ENCODE measurements at regions not wholly inside any gene's neighbourhood (a gene's known extent, or its start where the extent isn't known, plus 50 kb on each side); places are given as distances from the start of the nearest gene placed in this dataset.

DNA sequence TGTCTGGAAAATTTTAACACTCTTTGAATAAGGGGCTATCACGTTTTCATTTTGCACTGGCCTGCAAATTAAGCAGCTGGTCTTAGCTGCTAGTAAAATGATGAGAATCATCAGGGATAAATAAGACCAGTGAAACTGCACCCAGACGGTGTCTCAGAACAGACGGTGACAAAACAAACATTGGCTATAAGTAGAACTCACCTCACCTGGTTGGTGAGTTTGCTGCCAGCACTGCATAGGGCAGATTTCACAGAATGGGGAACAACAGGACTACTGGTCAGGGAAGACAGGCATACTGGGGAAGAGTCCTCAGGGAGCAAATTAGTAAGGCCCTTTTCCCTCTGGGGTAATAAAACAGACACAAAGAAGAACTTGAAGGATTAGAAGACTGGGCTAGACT lies 175.9 kb upstream of the CITED2 start:
- no peak for DNase-seq (ENCODE audit: insufficient read length, low spot score, missing footprints)
- H3K36me3 ChIP-seq (ENCODE audit: insufficient read depth, low read length), result no peaks in the 10 kb centered on the region
- H3K79me2 ChIP-seq (ENCODE audit: insufficient read depth, low read length), result no peaks in the 10 kb centered on the region
- TF ChIP-seq CTCF (IDR thresholded peaks at IDR 0.05; ENCODE audit: extremely low read depth, low read depth, low read length), result no peak
- H3K4me2 ChIP-seq (ENCODE audit: insufficient read depth, low read length), result no peak overlapping the region
- no peak overlapping the region for H2AFZ ChIP-seq (ENCODE audit: low read length)
- no peak overlapping the region for H3K27ac ChIP-seq (ENCODE audit: low read depth, low read length)
- H3K27me3 ChIP-seq (ENCODE audit: insufficient read depth, low read length), result no peaks in the 10 kb centered on the region
- peaks cover 26% of the 10 kb centered on the region for H3K4me1 ChIP-seq (ENCODE audit: insufficient read depth, low read length)
- no peaks in the 10 kb centered on the region for H4K20me1 ChIP-seq (ENCODE audit: insufficient read depth, low read length)
- H3K9me3 ChIP-seq (ENCODE audit: low read depth, low read length), result no peaks in the 10 kb centered on the region
- H3K4me3 ChIP-seq (ENCODE audit: insufficient read depth, low read length), result no peak overlapping the region

GRCh38 chr6:139549561-139550070 lies 175.2 kb upstream of the CITED2 start:
- Histone ChIP-seq H3K79me2 (ENCODE audit: insufficient read depth, low read length) (no peaks in the 10 kb centered on the region), H3K9me3 (ENCODE audit: low read depth, low read length) (no peaks in the 10 kb centered on the region), H3K4me2 (ENCODE audit: insufficient read depth, low read length) (no peak overlapping the region), H3K27ac (ENCODE audit: low read depth, low read length) (no peak overlapping the region), H4K20me1 (ENCODE audit: insufficient read depth, low read length) (no peaks in the 10 kb centered on the region), H3K4me1 (ENCODE audit: insufficient read depth, low read length) (peaks cover 33% of the 10 kb centered on the region), H3K27me3 (ENCODE audit: insufficient read depth, low read length) (no peaks in the 10 kb centered on the region), H3K4me3 (ENCODE audit: insufficient read depth, low read length) (no peak overlapping the region), H3K36me3 (ENCODE audit: insufficient read depth, low read length) (no peaks in the 10 kb centered on the region), H2AFZ (ENCODE audit: low read length) (no peak overlapping the region)
- no peak for TF ChIP-seq CTCF (IDR thresholded peaks at IDR 0.05; ENCODE audit: extremely low read depth, low read depth, low read length)
- no peak for DNase-seq (ENCODE audit: insufficient read length, low spot score, missing footprints)

DNA sequence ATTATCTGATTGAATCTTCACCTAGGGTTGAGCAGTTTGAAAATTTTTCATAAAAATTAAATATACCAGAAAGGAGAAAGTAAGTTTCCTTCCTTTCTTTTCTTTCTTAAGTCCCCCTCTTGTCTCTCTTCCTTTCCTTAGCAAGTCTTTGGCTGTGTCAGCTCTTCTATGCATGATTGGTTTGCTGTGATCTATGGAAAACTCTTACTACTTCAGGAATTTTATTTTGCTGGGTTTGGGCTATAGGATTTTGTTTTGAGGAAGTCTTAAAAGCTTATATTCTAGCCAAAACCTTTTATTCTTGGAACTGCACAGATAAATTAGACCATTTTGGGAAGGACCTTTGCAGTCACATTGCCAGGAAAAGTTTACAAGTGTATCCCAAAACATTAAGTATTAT lies 173.4 kb upstream of the CITED2 start:
- peak overlapping the region; percentile 64 for H3K4me2 ChIP-seq (ENCODE audit: insufficient read depth, low read length)
- no peak overlapping the region for H2AFZ ChIP-seq (ENCODE audit: low read length)
- H3K27ac ChIP-seq (ENCODE audit: low read depth, low read length), result peak overlapping the region; percentile 60
- H3K9me3 ChIP-seq (ENCODE audit: low read depth, low read length), result no peaks in the 10 kb centered on the region
- H3K36me3 ChIP-seq (ENCODE audit: insufficient read depth, low read length), result no peaks in the 10 kb centered on the region
- peaks cover 35% of the 10 kb centered on the region for H3K4me1 ChIP-seq (ENCODE audit: insufficient read depth, low read length)
- no peak for DNase-seq (ENCODE audit: insufficient read length, low spot score, missing footprints)
- H3K27me3 ChIP-seq (ENCODE audit: insufficient read depth, low read length), result no peaks in the 10 kb centered on the region
- H3K4me3 ChIP-seq (ENCODE audit: insufficient read depth, low read length), result no peak overlapping the region
- H3K79me2 ChIP-seq (ENCODE audit: insufficient read depth, low read length), result no peaks in the 10 kb centered on the region
- TF ChIP-seq CTCF (IDR thresholded peaks at IDR 0.05; ENCODE audit: extremely low read depth, low read depth, low read length), result no peak
- no peaks in the 10 kb centered on the region for H4K20me1 ChIP-seq (ENCODE audit: insufficient read depth, low read length)

GRCh38 chr6:139547122-139547776 lies 172.8 kb upstream of the CITED2 start:
- Histone ChIP-seq H3K4me3 (ENCODE audit: insufficient read depth, low read length) (peak overlapping the region; percentile 38), H3K79me2 (ENCODE audit: insufficient read depth, low read length) (no peaks in the 10 kb centered on the region), H2AFZ (ENCODE audit: low read length) (peak overlapping the region; percentile 9), H3K9me3 (ENCODE audit: low read depth, low read length) (no peaks in the 10 kb centered on the region), H3K4me2 (ENCODE audit: insufficient read depth, low read length) (peak overlapping the region; percentile 64), H3K4me1 (ENCODE audit: insufficient read depth, low read length) (peaks cover 35% of the 10 kb centered on the region), H3K27me3 (ENCODE audit: insufficient read depth, low read length) (no peaks in the 10 kb centered on the region), H4K20me1 (ENCODE audit: insufficient read depth, low read length) (no peaks in the 10 kb centered on the region), H3K36me3 (ENCODE audit: insufficient read depth, low read length) (no peaks in the 10 kb centered on the region), H3K27ac (ENCODE audit: low read depth, low read length) (peak overlapping the region; percentile 60)
- peak; percentile 80 for DNase-seq (ENCODE audit: insufficient read length, low spot score, missing footprints)
- no peak for TF ChIP-seq CTCF (IDR thresholded peaks at IDR 0.05; ENCODE audit: extremely low read depth, low read depth, low read length)
